Activated CD4-positive, alpha-beta T cell treated with anti-CD3 and anti-CD28 coated beads, Interleukin-2, amount 50 U/mL, for 48 hours (primary cell): ENCODE measurements at regions not wholly inside any gene's neighbourhood (a gene's known extent, or its start where the extent isn't known, plus 50 kb on each side); places are given as distances from the start of the nearest gene placed in this dataset.

Experiments used
- DNase-seq, 2 experiments: peaks; one replicate each; pipeline ENCODE4 v3.0.0-alpha.2; 2020

- no peak for DNase-seq
These were observed 382.1 kb downstream of the TUSC7 start for GRCh38 chr3:117091676-117092075.

- DNase-seq: no peak
These were observed 387.0 kb downstream of the TUSC7 start for GRCh38 chr3:117096549-117096948.

- DNase-seq: no peak
These were observed 387.8 kb downstream of the TUSC7 start for GRCh38 chr3:117097351-117097750.

- DNase-seq: no peak
These were observed 392.1 kb downstream of the TUSC7 start for GRCh38 chr3:117101697-117102096.

- no peak for DNase-seq
These were observed 392.8 kb downstream of the TUSC7 start for GRCh38 chr3:117102426-117102825.

GRCh38 chr3:117103675-117104074 is 394.1 kb downstream of the TUSC7 start:
- DNase-seq: no peak

GRCh38 chr3:117104381-117104780 is 394.8 kb downstream of the TUSC7 start:
- no peak for DNase-seq

- DNase-seq: no peak
These were observed 395.2 kb downstream of the TUSC7 start for GRCh38 chr3:117104792-117105191.

- DNase-seq: no peak
These were observed 396.1 kb downstream of the TUSC7 start for GRCh38 chr3:117105686-117106085.

GRCh38 chr3:117106396-117106795 is 396.8 kb downstream of the TUSC7 start:
- DNase-seq: no peak

- DNase-seq: no peak
These were observed 398.4 kb downstream of the TUSC7 start for GRCh38 chr3:117107946-117108345.

GRCh38 chr3:117109178-117109577 is 399.6 kb downstream of the TUSC7 start:
- no peak for DNase-seq

GRCh38 chr3:117114517-117115265 is 405.1 kb downstream of the TUSC7 start:
- no peak for DNase-seq

- DNase-seq: no peak
These were observed 407.8 kb downstream of the TUSC7 start for GRCh38 chr3:117117188-117117936.

- DNase-seq: no peak
These were observed 409.0 kb downstream of the TUSC7 start for GRCh38 chr3:117118604-117119003.

GRCh38 chr3:117120014-117120413 is 410.4 kb downstream of the TUSC7 start:
- DNase-seq: no peak

GRCh38 chr3:117122609-117123008 is 413.0 kb downstream of the TUSC7 start:
- no peak for DNase-seq

- no peak for DNase-seq
These were observed 416.9 kb downstream of the TUSC7 start for GRCh38 chr3:117126460-117126859.

GRCh38 chr3:117126946-117127546 is 417.5 kb downstream of the TUSC7 start:
- DNase-seq: no peak

- no peak for DNase-seq
These were observed 418.6 kb downstream of the TUSC7 start for GRCh38 chr3:117128133-117128532.

- DNase-seq: no peak
These were observed 419.3 kb downstream of the TUSC7 start for GRCh38 chr3:117128872-117129271.

- no peak for DNase-seq
These were observed 419.9 kb downstream of the TUSC7 start for GRCh38 chr3:117129516-117129915.

GRCh38 chr3:117130222-117130621 is 420.6 kb downstream of the TUSC7 start:
- DNase-seq: no peak

- no peak for DNase-seq
These were observed 421.7 kb downstream of the TUSC7 start for GRCh38 chr3:117131259-117131658.
